LNCaP clone FGC (cell line): ENCODE measurements at regions not wholly inside any gene's neighbourhood (a gene's known extent, or its start where the extent isn't known, plus 50 kb on each side); places are given as distances from the start of the nearest gene placed in this dataset.
A peak's percentile ranks its signal among the peaks of the same experiment; 100 is the strongest.

Source experiments
- DNase-seq: peaks from one replicate; pipeline ENCODE4 v3.0.0-alpha.2; 2011; ENCODE audit warnings: low read depth
- H3K4me3 ChIP-seq: 2 replicates; pipeline ENCODE4 v1.5.1; 2011; ENCODE audit warnings: mild to moderate bottlenecking, low read depth, low read length, control low read depth
- TF ChIP-seq, protein P1 (sequence below): IDR thresholded peaks from 2 replicates; pipeline ENCODE4 v1.5.1; 2012; ENCODE audit warnings: mild to moderate bottlenecking; ENCODE audit not compliant: control insufficient read depth, insufficient read depth; ENCODE audit errors: extremely low read depth

- H3K4me3 ChIP-seq, result peak overlapping the region; percentile 92
- TF ChIP-seq, protein P1, sequence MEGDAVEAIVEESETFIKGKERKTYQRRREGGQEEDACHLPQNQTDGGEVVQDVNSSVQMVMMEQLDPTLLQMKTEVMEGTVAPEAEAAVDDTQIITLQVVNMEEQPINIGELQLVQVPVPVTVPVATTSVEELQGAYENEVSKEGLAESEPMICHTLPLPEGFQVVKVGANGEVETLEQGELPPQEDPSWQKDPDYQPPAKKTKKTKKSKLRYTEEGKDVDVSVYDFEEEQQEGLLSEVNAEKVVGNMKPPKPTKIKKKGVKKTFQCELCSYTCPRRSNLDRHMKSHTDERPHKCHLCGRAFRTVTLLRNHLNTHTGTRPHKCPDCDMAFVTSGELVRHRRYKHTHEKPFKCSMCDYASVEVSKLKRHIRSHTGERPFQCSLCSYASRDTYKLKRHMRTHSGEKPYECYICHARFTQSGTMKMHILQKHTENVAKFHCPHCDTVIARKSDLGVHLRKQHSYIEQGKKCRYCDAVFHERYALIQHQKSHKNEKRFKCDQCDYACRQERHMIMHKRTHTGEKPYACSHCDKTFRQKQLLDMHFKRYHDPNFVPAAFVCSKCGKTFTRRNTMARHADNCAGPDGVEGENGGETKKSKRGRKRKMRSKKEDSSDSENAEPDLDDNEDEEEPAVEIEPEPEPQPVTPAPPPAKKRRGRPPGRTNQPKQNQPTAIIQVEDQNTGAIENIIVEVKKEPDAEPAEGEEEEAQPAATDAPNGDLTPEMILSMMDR, result peak; percentile 26; the same call in 1 of the 2 replicates
- DNase-seq, result peak; percentile 93
Measured at GRCh38 chr7:66493235-66494205, 135.2 kb upstream of the KCTD7 start.

- H3K4me3 ChIP-seq, result no peak overlapping the region
- DNase-seq, result no peak
- TF ChIP-seq, protein P1, result no peak
Measured at GRCh38 chr7:66497346-66497745, 131.3 kb upstream of the KCTD7 start.

- H3K4me3 ChIP-seq, result no peak overlapping the region
- TF ChIP-seq, protein P1, result no peak
- DNase-seq, result no peak
Measured at GRCh38 chr7:66500087-66500486, 128.6 kb upstream of the KCTD7 start.

- no peak for DNase-seq
- H3K4me3 ChIP-seq, result no peak overlapping the region
- TF ChIP-seq, protein P1, result no peak
Measured at GRCh38 chr7:66502230-66503035, 126.2 kb upstream of the KCTD7 start.

DNA sequence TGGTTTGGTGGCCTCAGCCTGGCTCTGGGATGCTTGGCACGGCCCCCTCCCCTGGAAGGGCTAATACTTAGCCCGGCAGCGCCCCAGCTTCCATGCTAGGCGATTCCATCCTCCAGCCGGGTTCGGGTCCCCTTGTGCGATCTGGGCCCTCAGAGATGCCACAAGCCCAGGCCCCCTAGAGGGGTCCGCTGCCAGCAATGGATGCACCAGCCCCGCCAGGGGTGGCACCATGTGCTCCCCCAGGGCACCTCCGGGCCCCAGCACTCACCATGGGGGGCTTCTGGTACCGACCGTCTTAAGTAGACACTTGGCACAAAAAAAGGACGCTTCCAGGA is 125.7 kb upstream of the KCTD7 start:
- H3K4me3 ChIP-seq, result no peak overlapping the region
- no peak for DNase-seq
- TF ChIP-seq, protein P1, result no peak

GRCh38 chr7:66503551-66504031 is 125.1 kb upstream of the KCTD7 start:
- no peak for DNase-seq

More at GRCh38 chr7:66503551-66504031, 125.1 kb upstream of the KCTD7 start:
- H3K4me3 ChIP-seq, result no peak overlapping the region
- TF ChIP-seq, protein P1, result no peak
